ENCODE measurements at regions not wholly inside any gene's neighbourhood (a gene's known extent, or its start where the extent isn't known, plus 50 kb on each side); places are given as distances from the start of the nearest gene placed in this dataset.

DNA sequence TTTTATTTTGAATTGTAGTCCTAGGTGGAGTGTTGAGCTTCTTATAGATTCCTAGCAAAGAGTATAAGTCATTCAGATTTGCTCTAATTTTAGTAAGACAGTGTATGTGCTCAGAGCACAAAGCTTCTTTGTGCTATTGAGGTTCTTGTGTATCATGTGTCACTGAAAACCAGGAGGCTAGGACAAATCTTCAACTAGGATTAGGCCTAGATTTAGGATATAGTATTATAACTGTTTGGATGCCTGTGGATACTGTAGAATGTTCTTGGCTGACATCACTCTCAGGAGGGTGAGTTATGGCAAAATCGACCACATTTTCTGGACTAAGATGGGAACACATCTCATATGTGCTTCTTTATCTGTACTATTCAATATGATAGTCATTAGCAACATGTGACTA is 86.5 kb downstream of the DHRS2 start:
- Histone ChIP-seq H3K27me3 (ENCODE audit: insufficient read depth, low read length) (no peaks in the 10 kb centered on the region), H2BK120ac (ENCODE audit: low read depth, low read length, poor library complexity, severe bottlenecking) (no peak overlapping the region), H3T11ph (ENCODE audit: low read length) (no peak overlapping the region), H4K5ac (ENCODE audit: insufficient read length, low read depth, low read length) (no peak overlapping the region), H3K18ac (ENCODE audit: insufficient read length, low read depth, low read length) (no peak overlapping the region), H3K56ac (ENCODE audit: insufficient read length, low read depth, low read length) (no peak overlapping the region), H3K4ac (ENCODE audit: low read depth, low read length) (no peak overlapping the region), H2AK5ac (ENCODE audit: insufficient read length, low read length) (no peak overlapping the region), H2BK5ac (ENCODE audit: insufficient read length, low read length) (no peak overlapping the region), H2BK15ac (ENCODE audit: low read depth, low read length) (no peak overlapping the region), H3K14ac (ENCODE audit: insufficient read depth, low read length) (no peak overlapping the region), H3K4me2 (ENCODE audit: insufficient read depth, insufficient read length, low read length) (no peak overlapping the region), H2BK20ac (ENCODE audit: low read depth, low read length, poor library complexity, severe bottlenecking) (no peak overlapping the region), H4K20me1 (ENCODE audit: control insufficient read depth, insufficient read depth, insufficient read length) (no peaks in the 10 kb centered on the region), H3K79me1 (ENCODE audit: insufficient read depth, low read depth, low read length, poor library complexity, severe bottlenecking) (no peaks in the 10 kb centered on the region), H2AFZ (ENCODE audit: low read length) (no peak overlapping the region), H3K27ac (ENCODE audit: insufficient read length, low read depth, low read length) (no peak overlapping the region), H3K9me3 (ENCODE audit: control insufficient read depth, low read depth, low read length) (no peaks in the 10 kb centered on the region), H3K79me2 (ENCODE audit: insufficient read depth, low read length) (no peaks in the 10 kb centered on the region), H3K4me1 (ENCODE audit: insufficient read depth, low read length) (no peaks in the 10 kb centered on the region), H3K23me2 (ENCODE audit: insufficient read length, low read depth, low read length, poor library complexity, severe bottlenecking) (no peaks in the 10 kb centered on the region), H3K9ac (ENCODE audit: extremely low read depth, insufficient read length, low read length) (no peak overlapping the region), H4K91ac (ENCODE audit: insufficient read length, low read depth, low read length) (no peak overlapping the region), H3K23ac (ENCODE audit: insufficient read length, low read depth, low read length) (no peak overlapping the region), H2BK12ac (ENCODE audit: insufficient read length, low read depth, low read length) (no peak overlapping the region), H4K8ac (replicated peaks; ENCODE audit: insufficient read length, low read depth, low read length) (no peak overlapping the region)
- Mint-ChIP-seq H3K4me3 (no peak overlapping the region), H3K27me3 (ENCODE audit: low read depth) (peaks cover 3% of the 10 kb centered on the region; the same call in 1 of the 2 replicates), H3K36me3 (ENCODE audit: insufficient read depth in 1 of 3, low read depth in 3 of 3) (peaks cover 0 to 6% (median 0%) of the 10 kb centered on the region in 3 experiments; a peak in 2 of 7 replicates), H3K9me3 (peaks cover 2 to 52% of the 10 kb centered on the region in 2 experiments; a peak in 3 of 5 replicates), H3K27ac (no peak overlapping the region), H3K4me1 (no peaks in the 10 kb centered on the region)
- DNase-seq: no peak
- no peak for TF ChIP-seq CTCF (conservative IDR thresholded peaks at IDR 0.05)
- no CpG with 5 or more reads among the region's 1 CpG for WGBS (ENCODE audit: extremely low coverage, insufficient read length, low lambda C conversion rate)
